HCT116 (cell line): ENCODE measurements at regions not wholly inside any gene's neighbourhood (a gene's known extent, or its start where the extent isn't known, plus 50 kb on each side); places are given as distances from the start of the nearest gene placed in this dataset.

ENCODE experiments used
- ATAC-seq: fragments of 200-7000 bp; cut with Tn5 transposase; 2 replicates; pipeline ENCODE4 v1.9.1; 2020; ENCODE audit warnings: mild to moderate bottlenecking, moderate library complexity
- BruUV-seq: library from RNA; stranded (reverse); fragments of 400-500 nt; replicated peaks from 2 replicates; lab custom pipeline; 2021; lab: Mats Ljungman, UMichigan
- CTCF ChIA-PET: fragments of 300-600 bp; sonication (Branson Sonifier 250); formaldehyde crosslinking; loops from one replicate; lab custom pipeline; 2021; ENCODE audit warnings: antibody characterized with exemption; lab: Charles Lee
- POLR2A ChIA-PET: fragments of 300-600, 350-600 bp; sonication (Branson Sonifier 250); formaldehyde crosslinking; loops from one replicate; lab custom pipeline; 2021; ENCODE audit warnings: antibody characterized with exemption; lab: Charles Lee
- RAD21 ChIA-PET, 2 experiments: fragments of 300-600 bp; sonication (Branson Sonifier 250); formaldehyde crosslinking; loops; one replicate each; lab custom pipeline; 2023; ENCODE audit warnings: low total read pairs in 2 of 2; ENCODE audit not compliant: uncharacterized antibody in 2 of 2, unreplicated experiment in 2 of 2, low non-redundant PET in 1 of 2; lab: Charles Lee
- DNase-seq: peaks from one replicate; pipeline ENCODE4 v3.0.0-alpha.2; 2010; ENCODE audit warnings: low read depth, low spot score
- H2AFZ ChIP-seq: fragments of 200-600 bp; shearing (Covaris generic), sonication (generic); 2 replicates; pipeline ENCODE4 v1.6.1; 2017; ENCODE audit warnings: low read depth, mixed run types, mixed read lengths, antibody characterized with exemption, low read length; ENCODE audit not compliant: poor library complexity, severe bottlenecking
- H3K27ac ChIP-seq: 2 replicates; pipeline ENCODE4 v1.5.1; 2012; ENCODE audit warnings: low read depth, low read length
- H3K27me3 ChIP-seq: fragments of 200-600 bp; sonication (generic); 2 replicates; pipeline ENCODE4 v1.6.1; 2016; ENCODE audit warnings: mixed run types, low read length, mixed read lengths; ENCODE audit not compliant: insufficient read depth
- H3K36me3 ChIP-seq, 2 experiments: fragments of 200-500 bp in 1 of 2; fragments of 200-600 bp in 1 of 2; sonication (Bioruptor generic) in 1 of 2; sonication (generic) in 1 of 2; 2 replicates each; pipeline versions ENCODE4 v1.5.1 to v1.6.1; 2014 to 2016; ENCODE audit warnings: low read length in 2 of 2, inconsistent platforms in 1 of 2, mixed read lengths in 1 of 2, mixed run types in 1 of 2; ENCODE audit not compliant: insufficient read depth in 2 of 2, control insufficient read depth in 1 of 2
- H3K4me1 ChIP-seq, 2 experiments: fragments of 200-600 bp in 1 of 2; sonication (generic) in 1 of 2; 2 replicates each; pipeline versions ENCODE4 v1.5.1 to v1.6.1; 2012 to 2017; ENCODE audit warnings: low read length in 2 of 2, inconsistent platforms in 1 of 2, mild to moderate bottlenecking in 1 of 2, mixed read lengths in 1 of 2, mixed run types in 1 of 2, moderate library complexity in 1 of 2; ENCODE audit not compliant: insufficient read depth in 2 of 2, control insufficient read depth in 1 of 2
- H3K4me2 ChIP-seq: fragments of 200-600 bp; sonication (generic); 2 replicates; pipeline ENCODE4 v1.6.1; 2017; ENCODE audit warnings: mixed run types, low read length, mixed read lengths
- H3K4me3 ChIP-seq, 2 experiments: fragments of 200-600 bp in 1 of 2; sonication (generic) in 1 of 2; replicated peaks in 1 of 2; 2 replicates each; pipeline ENCODE4 v1.5.1; 2011 to 2016; ENCODE audit warnings: low read length in 2 of 2, control low read depth in 1 of 2, low read depth in 1 of 2, mild to moderate bottlenecking in 1 of 2, mixed read lengths in 1 of 2, mixed run types in 1 of 2
- H3K79me2 ChIP-seq: fragments of 200-600 bp; sonication (generic); 2 replicates; pipeline ENCODE4 v1.6.1; 2017; ENCODE audit warnings: mild to moderate bottlenecking, mixed run types, low read length, moderate library complexity, mixed read lengths; ENCODE audit not compliant: insufficient read depth
- H3K9ac ChIP-seq: fragments of 200-600 bp; sonication (generic); 2 replicates; pipeline ENCODE4 v1.6.1; 2016; ENCODE audit warnings: low read length, mixed read lengths
- H3K9me2 ChIP-seq: fragments of 200-600 bp; sonication (generic), shearing (Covaris generic); 2 replicates; pipeline ENCODE4 v1.6.1; 2017; ENCODE audit warnings: mixed run types, mild to moderate bottlenecking, moderate library complexity; ENCODE audit not compliant: insufficient read depth
- H3K9me3 ChIP-seq, 2 experiments: fragments of 200-500 bp in 1 of 2; fragments of 200-600 bp in 1 of 2; sonication (Bioruptor generic) in 1 of 2; sonication (generic) in 1 of 2; 2 replicates each; pipeline ENCODE4 v1.6.1; 2014 to 2017; ENCODE audit warnings: low read length in 2 of 2, mixed read lengths in 2 of 2, inconsistent platforms in 1 of 2, low read depth in 1 of 2, mild to moderate bottlenecking in 1 of 2, mixed run types in 1 of 2, moderate library complexity in 1 of 2; ENCODE audit not compliant: control insufficient read depth in 1 of 2, insufficient read depth in 1 of 2
- H4K20me1 ChIP-seq: fragments of 200-600 bp; sonication (generic), shearing (Covaris generic); 2 replicates; pipeline ENCODE4 v1.6.1; 2017; ENCODE audit warnings: mixed run types, mild to moderate bottlenecking, moderate library complexity; ENCODE audit not compliant: insufficient read depth
- EGR1 ChIP-seq: IDR thresholded peaks from 2 replicates; pipeline ENCODE4 v1.6.1; 2012; ENCODE audit warnings: low read depth
- RAD21 ChIP-seq: IDR thresholded peaks from 2 replicates; pipeline ENCODE4 v1.6.1; 2012; ENCODE audit warnings: low read depth, mild to moderate bottlenecking
- SIN3A ChIP-seq: IDR thresholded peaks from 2 replicates; pipeline ENCODE4 v1.6.1; 2012; ENCODE audit warnings: low read depth
- ZFX ChIP-seq: fragments of 450-650 bp; IDR thresholded peaks from 2 replicates; pipeline ENCODE4 v1.6.1; 2017
- ZNF274 ChIP-seq: fragments of 200-500 bp; sonication (Bioruptor generic); IDR thresholded peaks from 2 replicates; pipeline ENCODE4 v1.6.1; 2014; ENCODE audit warnings: mild to moderate bottlenecking, low read depth, low read length, inconsistent platforms
- intact Hi-C: fragments of 100-400 bp; cut with micrococcal nuclease; formaldehyde crosslinking; loops from 2 replicates; pipeline ENCODE4 v1.10.0; 2022
- TF ChIP-seq, protein P1 (sequence below), 3 experiments: fragments of 200-600 bp in 1 of 3; sonication (generic) in 1 of 3; IDR thresholded peaks in 2 of 3; conservative IDR thresholded peaks in 1 of 3; 2 replicates each; pipeline ENCODE4 v1.5.1; 2012 to 2017; ENCODE audit warnings: low read depth in 2 of 3, low read length in 2 of 3, antibody characterized with exemption in 1 of 3, borderline replicate concordance in 1 of 3, control low read depth in 1 of 3, mild to moderate bottlenecking in 1 of 3, mixed read lengths in 1 of 3, mixed run types in 1 of 3, moderate library complexity in 1 of 3; ENCODE audit not compliant: insufficient read depth in 1 of 3
- TF ChIP-seq, protein P2 (sequence below): IDR thresholded peaks from 2 replicates; pipeline ENCODE4 v1.6.1; 2012
- TF ChIP-seq, protein P3 (sequence below): IDR thresholded peaks from 2 replicates; pipeline ENCODE4 v1.6.1; 2012

DNA sequence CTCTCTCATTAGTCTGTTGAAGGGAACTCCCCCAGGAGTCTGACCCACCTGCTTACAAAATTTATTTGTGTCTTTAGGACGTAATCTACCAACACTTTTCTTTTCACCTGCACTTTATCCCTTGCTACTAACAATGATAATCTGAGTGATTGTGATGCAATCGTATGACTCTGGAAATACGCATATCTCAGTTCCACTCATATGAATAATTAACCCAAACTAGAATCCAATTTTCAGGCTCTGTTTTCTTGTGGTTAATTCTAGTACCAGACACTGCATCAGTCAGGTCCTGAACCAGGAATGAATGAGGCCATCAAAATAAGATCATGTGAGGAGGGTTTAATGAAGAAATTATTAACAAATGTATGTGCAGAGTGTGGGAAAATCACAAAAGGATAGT, 158.4 kb upstream of the SRD5A2 start:
- POLR2A ChIA-PET, result no interaction called here
- CTCF ChIA-PET, result no interaction called here
- Histone ChIP-seq H2AFZ (no peak overlapping the region), H4K20me1 (no peaks in the 10 kb centered on the region), H3K27ac (no peak overlapping the region), H3K9ac (no peak overlapping the region), H3K4me3 (no peak overlapping the region), H3K27me3 (0 out of 2 replicates have a peak, but pooled peaks cover 4% of the 10 kb centered on the region), H3K4me1 (no peaks in the 10 kb centered on the region), H3K36me3 (no peaks in the 10 kb centered on the region), H3K9me3 (no peaks in the 10 kb centered on the region), H3K9me2 (no peaks in the 10 kb centered on the region), H3K4me2 (no peak overlapping the region), H3K79me2 (no peaks in the 10 kb centered on the region)
- intact Hi-C loops, result no loop called here
- ATAC-seq, result no peak
- TF ChIP-seq SIN3A, result no peak
- TF ChIP-seq, protein P1, sequence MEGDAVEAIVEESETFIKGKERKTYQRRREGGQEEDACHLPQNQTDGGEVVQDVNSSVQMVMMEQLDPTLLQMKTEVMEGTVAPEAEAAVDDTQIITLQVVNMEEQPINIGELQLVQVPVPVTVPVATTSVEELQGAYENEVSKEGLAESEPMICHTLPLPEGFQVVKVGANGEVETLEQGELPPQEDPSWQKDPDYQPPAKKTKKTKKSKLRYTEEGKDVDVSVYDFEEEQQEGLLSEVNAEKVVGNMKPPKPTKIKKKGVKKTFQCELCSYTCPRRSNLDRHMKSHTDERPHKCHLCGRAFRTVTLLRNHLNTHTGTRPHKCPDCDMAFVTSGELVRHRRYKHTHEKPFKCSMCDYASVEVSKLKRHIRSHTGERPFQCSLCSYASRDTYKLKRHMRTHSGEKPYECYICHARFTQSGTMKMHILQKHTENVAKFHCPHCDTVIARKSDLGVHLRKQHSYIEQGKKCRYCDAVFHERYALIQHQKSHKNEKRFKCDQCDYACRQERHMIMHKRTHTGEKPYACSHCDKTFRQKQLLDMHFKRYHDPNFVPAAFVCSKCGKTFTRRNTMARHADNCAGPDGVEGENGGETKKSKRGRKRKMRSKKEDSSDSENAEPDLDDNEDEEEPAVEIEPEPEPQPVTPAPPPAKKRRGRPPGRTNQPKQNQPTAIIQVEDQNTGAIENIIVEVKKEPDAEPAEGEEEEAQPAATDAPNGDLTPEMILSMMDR (IDR thresholded peaks at IDR 0.05 in 2 of 3, conservative IDR thresholded peaks at IDR 0.05 in 1 of 3; ENCODE audit: borderline replicate concordance in 1 of 3, insufficient read depth in 1 of 3, low read depth in 2 of 3, low read length in 2 of 3), result no peak
- no peak for TF ChIP-seq ZNF274
- no peak for TF ChIP-seq RAD21
- TF ChIP-seq, protein P2, sequence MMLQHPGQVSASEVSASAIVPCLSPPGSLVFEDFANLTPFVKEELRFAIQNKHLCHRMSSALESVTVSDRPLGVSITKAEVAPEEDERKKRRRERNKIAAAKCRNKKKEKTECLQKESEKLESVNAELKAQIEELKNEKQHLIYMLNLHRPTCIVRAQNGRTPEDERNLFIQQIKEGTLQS, result no peak
- TF ChIP-seq ZFX, result no peak
- TF ChIP-seq, protein P3, sequence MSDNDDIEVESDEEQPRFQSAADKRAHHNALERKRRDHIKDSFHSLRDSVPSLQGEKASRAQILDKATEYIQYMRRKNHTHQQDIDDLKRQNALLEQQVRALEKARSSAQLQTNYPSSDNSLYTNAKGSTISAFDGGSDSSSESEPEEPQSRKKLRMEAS, result no peak
- no peak for TF ChIP-seq EGR1
- no peak for DNase-seq
- RAD21 ChIA-PET, result no interaction called here
- no TSS peak for BruUV-seq
